DOHH2 (cell line): ENCODE measurements at regions not wholly inside any gene's neighbourhood (a gene's known extent, or its start where the extent isn't known, plus 50 kb on each side); places are given as distances from the start of the nearest gene placed in this dataset.

Experiments
- H3F3A ChIP-seq: fragments of 200-600 bp; sonication (generic), shearing (Covaris generic); 2 replicates; pipeline ENCODE4 v1.6.0; 2016; ENCODE audit warnings: antibody characterized with exemption, mild to moderate bottlenecking; ENCODE audit not compliant: control insufficient read depth, insufficient read depth
- H3K27ac ChIP-seq: fragments of 200-600 bp; sonication (generic); 2 replicates; pipeline ENCODE4 v1.5.1; 2014; ENCODE audit warnings: low read depth, mild to moderate bottlenecking, low read length, moderate library complexity
- H3K27me3 ChIP-seq: fragments of 200-600 bp; sonication (generic); 2 replicates; pipeline ENCODE4 v1.6.1; 2014; ENCODE audit warnings: mild to moderate bottlenecking, low read length, mixed read lengths; ENCODE audit not compliant: control insufficient read depth
- H3K36me3 ChIP-seq: fragments of 200-600 bp; sonication (generic); 2 replicates; pipeline ENCODE4 v1.6.1; 2014; ENCODE audit warnings: mild to moderate bottlenecking, low read length, moderate library complexity, mixed read lengths; ENCODE audit not compliant: control insufficient read depth
- H3K4me1 ChIP-seq: fragments of 200-600 bp; sonication (generic); 2 replicates; pipeline ENCODE4 v1.6.1; 2014; ENCODE audit warnings: mild to moderate bottlenecking, low read length, mixed read lengths; ENCODE audit not compliant: control insufficient read depth
- H3K4me2 ChIP-seq: fragments of 200-600 bp; sonication (generic); 2 replicates; pipeline ENCODE4 v1.6.0; 2014; ENCODE audit warnings: mild to moderate bottlenecking, low read length, moderate library complexity
- H3K4me3 ChIP-seq: fragments of 200-600 bp; sonication (generic); 2 replicates; pipeline ENCODE4 v1.5.1; 2014; ENCODE audit warnings: mild to moderate bottlenecking, low read length, mixed read lengths
- H3K79me2 ChIP-seq: fragments of 200-600 bp; sonication (generic); 2 replicates; pipeline ENCODE4 v1.6.1; 2014; ENCODE audit warnings: mild to moderate bottlenecking, low read length, mixed read lengths; ENCODE audit not compliant: control insufficient read depth
- H3K9me2 ChIP-seq: fragments of 200-600 bp; sonication (generic); replicated peaks from 2 replicates; pipeline ENCODE4 v1.6.1; 2014; ENCODE audit warnings: mild to moderate bottlenecking, low read length, mixed read lengths; ENCODE audit not compliant: control insufficient read depth
- H3K9me3 ChIP-seq: fragments of 200-600 bp; sonication (generic); 2 replicates; pipeline ENCODE4 v1.6.1; 2014; ENCODE audit warnings: antibody characterized with exemption, low read length, mixed read lengths; ENCODE audit not compliant: control insufficient read depth, insufficient read depth
- H4K20me1 ChIP-seq: fragments of 200-600 bp; sonication (generic); 2 replicates; pipeline ENCODE4 v1.6.0; 2014; ENCODE audit warnings: low read depth, mild to moderate bottlenecking, antibody characterized with exemption, low read length, moderate library complexity; ENCODE audit not compliant: control insufficient read depth, insufficient read depth
- EZH2phosphoT487 ChIP-seq: fragments of 200-600 bp; sonication (generic); IDR thresholded peaks from 2 replicates; pipeline ENCODE4 v1.6.1; 2017; ENCODE audit warnings: borderline replicate concordance, mild to moderate bottlenecking, antibody characterized with exemption, low read length, moderate library complexity, mixed read lengths
- TF ChIP-seq, protein P1 (sequence below): fragments of 200-600 bp; sonication (generic); IDR thresholded peaks from one replicate; pipeline ENCODE4 v1.5.1; 2014; ENCODE audit warnings: antibody characterized with exemption, mild to moderate bottlenecking, low read depth, low read length; ENCODE audit not compliant: poor library complexity, severe bottlenecking

DNA sequence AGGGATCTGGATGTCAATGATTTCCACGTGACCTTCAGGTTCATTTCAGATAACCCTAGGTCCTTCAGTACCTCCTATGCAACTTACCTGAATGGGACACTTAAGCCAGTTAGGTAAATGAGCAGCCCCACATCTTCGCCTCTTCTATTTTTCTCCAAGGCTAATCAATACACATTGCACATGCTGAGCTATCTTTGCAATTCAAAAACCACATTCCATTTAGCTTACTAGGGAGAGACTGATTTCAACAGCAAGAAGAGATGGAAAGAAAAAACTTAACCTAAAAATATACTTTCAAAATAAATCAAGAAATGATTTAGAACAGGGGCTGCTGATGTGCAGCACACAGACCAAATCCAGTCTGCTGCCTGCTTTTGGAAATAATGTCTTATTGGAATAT, 81.8 kb upstream of the CDCA7L start:
- Histone ChIP-seq H3K36me3 (no peaks in the 10 kb centered on the region), H3F3A (no peaks in the 10 kb centered on the region), H3K4me3 (no peak overlapping the region), H3K79me2 (no peaks in the 10 kb centered on the region), H3K9me3 (no peaks in the 10 kb centered on the region), H3K27ac (no peak overlapping the region), H3K27me3 (no peaks in the 10 kb centered on the region; the same call in 1 of the 2 replicates), H3K4me1 (no peaks in the 10 kb centered on the region), H4K20me1 (no peaks in the 10 kb centered on the region), H3K4me2 (no peak overlapping the region), H3K9me2 (no peaks in the 10 kb centered on the region)
- no peak for TF ChIP-seq EZH2phosphoT487
- TF ChIP-seq, protein P1, sequence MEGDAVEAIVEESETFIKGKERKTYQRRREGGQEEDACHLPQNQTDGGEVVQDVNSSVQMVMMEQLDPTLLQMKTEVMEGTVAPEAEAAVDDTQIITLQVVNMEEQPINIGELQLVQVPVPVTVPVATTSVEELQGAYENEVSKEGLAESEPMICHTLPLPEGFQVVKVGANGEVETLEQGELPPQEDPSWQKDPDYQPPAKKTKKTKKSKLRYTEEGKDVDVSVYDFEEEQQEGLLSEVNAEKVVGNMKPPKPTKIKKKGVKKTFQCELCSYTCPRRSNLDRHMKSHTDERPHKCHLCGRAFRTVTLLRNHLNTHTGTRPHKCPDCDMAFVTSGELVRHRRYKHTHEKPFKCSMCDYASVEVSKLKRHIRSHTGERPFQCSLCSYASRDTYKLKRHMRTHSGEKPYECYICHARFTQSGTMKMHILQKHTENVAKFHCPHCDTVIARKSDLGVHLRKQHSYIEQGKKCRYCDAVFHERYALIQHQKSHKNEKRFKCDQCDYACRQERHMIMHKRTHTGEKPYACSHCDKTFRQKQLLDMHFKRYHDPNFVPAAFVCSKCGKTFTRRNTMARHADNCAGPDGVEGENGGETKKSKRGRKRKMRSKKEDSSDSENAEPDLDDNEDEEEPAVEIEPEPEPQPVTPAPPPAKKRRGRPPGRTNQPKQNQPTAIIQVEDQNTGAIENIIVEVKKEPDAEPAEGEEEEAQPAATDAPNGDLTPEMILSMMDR: no peak

DNA sequence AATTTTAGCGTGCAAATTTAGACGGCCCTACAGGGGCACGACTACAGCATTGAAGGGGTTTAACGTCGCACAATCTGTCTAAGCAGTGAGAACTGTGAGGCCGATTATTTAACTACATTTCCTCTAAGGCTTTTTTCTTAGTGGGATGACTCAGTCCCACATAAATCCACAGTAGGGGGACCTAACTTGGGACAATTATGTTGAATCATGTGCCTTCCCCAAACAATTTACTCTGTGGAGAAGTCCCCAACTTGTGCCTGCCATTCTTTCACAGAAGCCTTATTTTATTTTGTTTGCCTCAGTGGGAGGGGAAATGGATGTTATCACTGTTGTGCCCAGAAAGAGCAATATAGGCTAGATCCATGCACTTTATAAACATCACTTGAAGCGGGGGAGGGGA, 80.3 kb upstream of the CDCA7L start:
- Histone ChIP-seq H3K4me2 (no peak overlapping the region), H3K36me3 (no peaks in the 10 kb centered on the region), H4K20me1 (no peaks in the 10 kb centered on the region), H3K79me2 (no peaks in the 10 kb centered on the region), H3K4me1 (no peaks in the 10 kb centered on the region), H3K27me3 (peaks cover 5% of the 10 kb centered on the region), H3K4me3 (no peak overlapping the region), H3K9me3 (no peaks in the 10 kb centered on the region), H3F3A (no peaks in the 10 kb centered on the region), H3K9me2 (no peaks in the 10 kb centered on the region), H3K27ac (no peak overlapping the region)
- TF ChIP-seq, protein P1: no peak
- no peak for TF ChIP-seq EZH2phosphoT487

DNA sequence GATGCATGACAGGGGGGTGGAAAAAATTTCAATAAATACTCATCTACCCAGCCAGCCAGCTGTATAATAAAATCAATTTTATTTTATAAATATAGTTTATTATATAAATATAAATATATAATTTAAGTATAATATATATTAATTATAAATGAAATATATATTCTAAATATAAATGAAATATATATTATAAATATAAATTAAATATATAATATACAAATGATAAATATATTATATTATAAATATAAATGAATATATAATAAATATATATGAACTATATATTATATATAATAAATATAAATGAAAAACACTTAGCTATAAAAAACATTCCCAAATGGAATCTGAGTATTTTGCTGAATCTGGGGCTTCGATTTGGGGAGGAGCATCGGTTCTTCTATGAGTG, 79.4 kb upstream of the CDCA7L start:
- no peaks in the 10 kb centered on the region for H3K36me3 ChIP-seq
- no peaks in the 10 kb centered on the region for H4K20me1 ChIP-seq
- H3K4me2 ChIP-seq: no peak overlapping the region
- no peaks in the 10 kb centered on the region for H3F3A ChIP-seq
- H3K4me1 ChIP-seq: no peaks in the 10 kb centered on the region
- peaks cover 6% of the 10 kb centered on the region for H3K27me3 ChIP-seq
- TF ChIP-seq, protein P1: no peak
- no peak for TF ChIP-seq EZH2phosphoT487
- no peaks in the 10 kb centered on the region for H3K9me3 ChIP-seq
- no peaks in the 10 kb centered on the region for H3K79me2 ChIP-seq
- no peak overlapping the region for H3K27ac ChIP-seq
- H3K4me3 ChIP-seq: no peak overlapping the region
- no peaks in the 10 kb centered on the region for H3K9me2 ChIP-seq

DNA sequence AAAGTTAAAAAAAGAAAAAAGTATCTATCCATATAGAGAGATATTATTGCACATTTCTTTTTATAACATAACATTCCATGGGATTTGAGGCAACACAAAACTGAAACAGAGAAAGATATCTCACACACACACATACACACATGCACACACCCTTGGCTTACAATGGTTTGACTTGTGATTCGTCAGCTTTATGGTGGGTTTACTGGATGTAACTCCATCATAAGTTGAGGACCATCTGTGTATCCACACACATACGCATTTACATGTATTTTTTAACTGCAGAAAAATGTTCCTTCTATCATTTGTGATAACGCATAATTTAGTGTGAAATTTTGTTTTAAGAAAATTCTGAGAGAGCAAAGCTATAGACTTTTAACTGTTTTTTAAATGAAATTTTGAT, 74.2 kb upstream of the CDCA7L start:
- no peaks in the 10 kb centered on the region for H3K79me2 ChIP-seq
- peaks cover 26% of the 10 kb centered on the region for H3K27me3 ChIP-seq
- no peaks in the 10 kb centered on the region for H3F3A ChIP-seq
- no peak for TF ChIP-seq EZH2phosphoT487
- TF ChIP-seq, protein P1: no peak
- H4K20me1 ChIP-seq: no peaks in the 10 kb centered on the region
- H3K9me3 ChIP-seq: no peaks in the 10 kb centered on the region
- no peak overlapping the region for H3K4me2 ChIP-seq
- no peaks in the 10 kb centered on the region for H3K36me3 ChIP-seq
- H3K4me1 ChIP-seq: no peaks in the 10 kb centered on the region
- no peaks in the 10 kb centered on the region for H3K9me2 ChIP-seq
- no peak overlapping the region for H3K4me3 ChIP-seq
- H3K27ac ChIP-seq: no peak overlapping the region
